Neuronal stem cell (in vitro differentiated cells): ENCODE measurements at regions not wholly inside any gene's neighbourhood (a gene's known extent, or its start where the extent isn't known, plus 50 kb on each side); places are given as distances from the start of the nearest gene placed in this dataset.

Experiments used
- DNase-seq: peaks from one replicate; pipeline ENCODE4 v3.0.0-alpha.2; 2013; ENCODE audit warnings: low spot score
- H2AFZ ChIP-seq: one replicate; pipeline ENCODE4 v1.6.1; 2013; ENCODE audit warnings: mild to moderate bottlenecking, low read length, inconsistent platforms
- H2AK5ac ChIP-seq: 2 replicates; pipeline ENCODE4 v1.6.1; 2013; ENCODE audit warnings: low read depth, mild to moderate bottlenecking, inconsistent platforms, low read length, moderate library complexity, mixed read lengths
- H2BK120ac ChIP-seq: 2 replicates; pipeline ENCODE4 v1.6.1; 2013; ENCODE audit warnings: low read depth, mild to moderate bottlenecking, inconsistent platforms, low read length, moderate library complexity, mixed read lengths
- H2BK12ac ChIP-seq: one replicate; pipeline ENCODE4 v1.6.1; 2013; ENCODE audit warnings: low read length, inconsistent platforms
- H2BK15ac ChIP-seq: 2 replicates; pipeline ENCODE4 v1.6.1; 2013; ENCODE audit warnings: mild to moderate bottlenecking, low read length, inconsistent platforms, mixed read lengths
- H2BK5ac ChIP-seq: one replicate; pipeline ENCODE4 v1.6.1; 2013; ENCODE audit warnings: inconsistent platforms, mild to moderate bottlenecking, low read length, moderate library complexity
- H3K14ac ChIP-seq: one replicate; pipeline ENCODE4 v1.6.1; 2013; ENCODE audit warnings: low read length, inconsistent platforms
- H3K18ac ChIP-seq: 2 replicates; pipeline ENCODE4 v1.6.1; 2013; ENCODE audit warnings: low read length, inconsistent platforms
- H3K23ac ChIP-seq: 2 replicates; pipeline ENCODE4 v1.6.1; 2013; ENCODE audit warnings: low read depth, mild to moderate bottlenecking, mixed read lengths, low read length, inconsistent platforms; ENCODE audit not compliant: poor library complexity
- H3K27ac ChIP-seq: replicated peaks from 3 replicates; pipeline ENCODE4 v1.5.1; 2013; ENCODE audit warnings: low read length, inconsistent platforms
- H3K27me3 ChIP-seq, 3 experiments: 2 replicates each; pipeline ENCODE4 v1.6.1; 2013; ENCODE audit warnings: low read length in 3 of 3, mild to moderate bottlenecking in 2 of 3, inconsistent platforms in 1 of 3, low read depth in 1 of 3, mixed read lengths in 1 of 3, moderate library complexity in 1 of 3; ENCODE audit not compliant: control insufficient read depth in 3 of 3, insufficient read depth in 3 of 3
- H3K36me3 ChIP-seq, 2 donors: replicated peaks in 1 of 2; 2 replicates each; pipeline ENCODE4 v1.6.1; 2013; ENCODE audit warnings: low read length in 2 of 2; ENCODE audit not compliant: control insufficient read depth in 2 of 2, insufficient read depth in 2 of 2
- H3K4ac ChIP-seq: 2 replicates; pipeline ENCODE4 v1.6.1; 2013; ENCODE audit warnings: inconsistent platforms, mild to moderate bottlenecking, low read length, moderate library complexity
- H3K4me1 ChIP-seq, 2 donors: 1 replicate in 1 of 2; 2 replicates in 1 of 2; pipeline ENCODE4 v1.6.1; 2013; ENCODE audit warnings: low read length in 2 of 2, low read depth in 1 of 2; ENCODE audit not compliant: control insufficient read depth in 2 of 2, insufficient read depth in 1 of 2
- H3K4me2 ChIP-seq: one replicate; pipeline ENCODE4 v1.6.1; 2013; ENCODE audit warnings: mild to moderate bottlenecking, low read length, inconsistent platforms; ENCODE audit not compliant: insufficient read depth, poor library complexity, severe bottlenecking
- H3K4me3 ChIP-seq, 2 donors: 2 replicates each; pipeline ENCODE4 v1.5.1; 2013; ENCODE audit warnings: low read length in 2 of 2, mild to moderate bottlenecking in 2 of 2, inconsistent platforms in 1 of 2, moderate library complexity in 1 of 2
- H3K79me1 ChIP-seq: one replicate; pipeline ENCODE4 v1.6.1; 2013; ENCODE audit warnings: low read depth, mild to moderate bottlenecking, inconsistent platforms, low read length, moderate library complexity
- H3K9ac ChIP-seq: one replicate; pipeline ENCODE4 v1.6.1; 2013; ENCODE audit warnings: mild to moderate bottlenecking, low read depth, low read length, inconsistent platforms; ENCODE audit not compliant: poor library complexity
- H3K9me3 ChIP-seq, 2 donors: replicated peaks in 1 of 2; 2 replicates each; pipeline versions ENCODE3 to v1.6.1; 2013; ENCODE audit warnings: low read length in 2 of 2, mild to moderate bottlenecking in 2 of 2, inconsistent platforms in 1 of 2, low read depth in 1 of 2, mixed read lengths in 1 of 2, moderate library complexity in 1 of 2; ENCODE audit not compliant: control insufficient read depth in 2 of 2, insufficient read depth in 1 of 2
- H4K8ac ChIP-seq: one replicate; pipeline ENCODE4 v1.6.1; 2013; ENCODE audit warnings: low read depth, mild to moderate bottlenecking, inconsistent platforms, low read length, moderate library complexity
- H4K91ac ChIP-seq: one replicate; pipeline ENCODE4 v1.6.1; 2013; ENCODE audit warnings: low read length, low read depth, mild to moderate bottlenecking, inconsistent platforms; ENCODE audit not compliant: poor library complexity
- WGBS, 2 donors: extraction: QIAGEN DNeasy Blood & Tissue Kit; methylation state at CpG; one replicate each; pipeline ENCODE4 v1.1.7; 2013; ENCODE audit warnings: missing lambda C conversion rate in 2 of 2, mixed read lengths in 1 of 2; ENCODE audit not compliant: insufficient read length in 2 of 2, insufficient replicate concordance in 1 of 2; ENCODE audit errors: extremely low coverage in 2 of 2; 5-methylcytosine and 5-hydroxymethylcytosine counted together

GRCh38 chr5:73352243-73352642 lies 96.3 kb downstream of the FOXD1 start:
- no peaks in the 10 kb centered on the region for H3K36me3 ChIP-seq
- H3K4me1 ChIP-seq, result no peaks in the 10 kb centered on the region
- H2BK12ac ChIP-seq, result no peak overlapping the region
- H4K91ac ChIP-seq, result no peak overlapping the region
- H3K18ac ChIP-seq, result no peak overlapping the region
- H3K27me3 ChIP-seq, result peaks cover 0 to 17% (median 0%) of the 10 kb centered on the region in 3 experiments
- no CpG with 5 or more reads among the region's 1 CpG for WGBS, 2 donors
- H4K8ac ChIP-seq, result no peak overlapping the region
- H3K4ac ChIP-seq, result no peak overlapping the region
- no peak overlapping the region for H3K23ac ChIP-seq
- H2AK5ac ChIP-seq, result no peak overlapping the region
- no peaks in the 10 kb centered on the region for H3K79me1 ChIP-seq
- H3K27ac ChIP-seq, result no peak overlapping the region
- H2BK15ac ChIP-seq, result no peak overlapping the region
- H3K4me2 ChIP-seq, result no peak overlapping the region
- H3K9ac ChIP-seq, result no peak overlapping the region
- H2AFZ ChIP-seq, result no peak overlapping the region
- no peak overlapping the region for H3K14ac ChIP-seq
- DNase-seq, result no peak
- H3K4me3 ChIP-seq, result no peak overlapping the region
- no peak overlapping the region for H2BK120ac ChIP-seq
- no peak overlapping the region for H2BK5ac ChIP-seq
- no peaks in the 10 kb centered on the region for H3K9me3 ChIP-seq

- Histone ChIP-seq H3K9ac (no peak overlapping the region), H3K4ac (no peak overlapping the region), H2BK12ac (no peak overlapping the region), H3K36me3 (no peaks in the 10 kb centered on the region), H3K4me3 (no peak overlapping the region), H2BK15ac (no peak overlapping the region), H2BK120ac (no peak overlapping the region), H3K4me2 (no peak overlapping the region), H2AFZ (no peak overlapping the region), H4K91ac (no peak overlapping the region), H3K23ac (no peak overlapping the region), H4K8ac (no peak overlapping the region), H3K9me3 (no peaks in the 10 kb centered on the region), H3K14ac (no peak overlapping the region), H3K79me1 (no peaks in the 10 kb centered on the region), H3K4me1 (no peaks in the 10 kb centered on the region), H3K18ac (no peak overlapping the region), H3K27ac (no peak overlapping the region), H2AK5ac (no peak overlapping the region), H2BK5ac (no peak overlapping the region), H3K27me3 (peaks cover 0 to 17% (median 0%) of the 10 kb centered on the region in 3 experiments)
- WGBS, 2 donors, result no CpG with 5 or more reads among the region's 3 CpGs
- no peak for DNase-seq
Measured at GRCh38 chr5:73351593-73351992, 97.0 kb downstream of the FOXD1 start.

- H3K79me1 ChIP-seq, result no peaks in the 10 kb centered on the region
- H2AK5ac ChIP-seq, result no peak overlapping the region
- H3K9me3 ChIP-seq, result peaks cover 0 to 3% of the 10 kb centered on the region in 2 donors
- H2BK12ac ChIP-seq, result no peak overlapping the region
- H3K4ac ChIP-seq, result no peak overlapping the region
- no peak overlapping the region for H3K23ac ChIP-seq
- H3K14ac ChIP-seq, result no peak overlapping the region
- H3K27me3 ChIP-seq, result no peaks in the 10 kb centered on the region
- no peaks in the 10 kb centered on the region for H3K36me3 ChIP-seq
- H3K27ac ChIP-seq, result no peak overlapping the region
- H2BK120ac ChIP-seq, result no peak overlapping the region
- no peak overlapping the region for H2BK5ac ChIP-seq
- H3K4me3 ChIP-seq, result no peak overlapping the region
- H4K8ac ChIP-seq, result no peak overlapping the region
- H3K18ac ChIP-seq, result no peak overlapping the region
- no peak overlapping the region for H4K91ac ChIP-seq
- no CpG with 5 or more reads among the region's 1 CpG for WGBS, 2 donors
- H3K9ac ChIP-seq, result no peak overlapping the region
- no peak overlapping the region for H2AFZ ChIP-seq
- H3K4me2 ChIP-seq, result no peak overlapping the region
- H2BK15ac ChIP-seq, result no peak overlapping the region
- no peak for DNase-seq
- H3K4me1 ChIP-seq, result no peaks in the 10 kb centered on the region
Measured at GRCh38 chr5:73346878-73347408, 101.6 kb downstream of the FOXD1 start.

GRCh38 chr5:73344835-73345234 lies 103.7 kb downstream of the FOXD1 start:
- no peak for DNase-seq
- Histone ChIP-seq H3K27ac (no peak overlapping the region), H2BK12ac (no peak overlapping the region), H2BK120ac (no peak overlapping the region), H4K91ac (no peak overlapping the region), H2AFZ (no peak overlapping the region), H2BK15ac (no peak overlapping the region), H3K36me3 (no peaks in the 10 kb centered on the region), H3K23ac (no peak overlapping the region), H3K4me2 (no peak overlapping the region), H4K8ac (no peak overlapping the region), H3K9ac (no peak overlapping the region), H3K27me3 (peaks cover 0 to under 1% (median 0%) of the 10 kb centered on the region in 3 experiments), H2AK5ac (no peak overlapping the region), H2BK5ac (no peak overlapping the region), H3K18ac (no peak overlapping the region), H3K14ac (no peak overlapping the region), H3K4me1 (no peaks in the 10 kb centered on the region), H3K9me3 (peaks cover 0 to 4% of the 10 kb centered on the region in 2 donors), H3K4ac (no peak overlapping the region), H3K4me3 (no peak overlapping the region), H3K79me1 (no peaks in the 10 kb centered on the region)
- WGBS, 2 donors, result no CpG with 5 or more reads among the region's 5 CpGs
